LNCaP clone FGC (cell line): ENCODE measurements at regions not wholly inside any gene's neighbourhood (a gene's known extent, or its start where the extent isn't known, plus 50 kb on each side); places are given as distances from the start of the nearest gene placed in this dataset.
A peak's percentile ranks its signal among the peaks of the same experiment; 100 is the strongest.
"Not testable (repeated sequence)": the region's sequence is repeated elsewhere in the genome, so short reads cannot be mapped to it uniquely, and the experiment has no call there.

Source experiments
- DNase-seq: peaks from one replicate; pipeline ENCODE4 v3.0.0-alpha.2; 2011; ENCODE audit warnings: low read depth
- H3K4me3 ChIP-seq: 2 replicates; pipeline ENCODE4 v1.5.1; 2011; ENCODE audit warnings: mild to moderate bottlenecking, low read depth, low read length, control low read depth
- CTCF ChIP-seq: IDR thresholded peaks from 2 replicates; pipeline ENCODE4 v1.5.1; 2012; ENCODE audit warnings: mild to moderate bottlenecking; ENCODE audit not compliant: control insufficient read depth, insufficient read depth; ENCODE audit errors: extremely low read depth

GRCh38 chr13:30835442-30835841 is 70.6 kb upstream of the MEDAG start:
- no peak overlapping the region for H3K4me3 ChIP-seq
- peak; percentile 77 for DNase-seq
- TF ChIP-seq CTCF: no peak

GRCh38 chr13:30837227-30838159 is 68.6 kb upstream of the MEDAG start:
- no peak overlapping the region for H3K4me3 ChIP-seq
- no peak for TF ChIP-seq CTCF
- DNase-seq: no peak

GRCh38 chr13:30839636-30840035 is 66.4 kb upstream of the MEDAG start:
- not testable (repeated sequence) for DNase-seq, H3K4me3 ChIP-seq

GRCh38 chr13:30840515-30840914 is 65.6 kb upstream of the MEDAG start:
- no peak for DNase-seq
- TF ChIP-seq CTCF: no peak
- no peak overlapping the region for H3K4me3 ChIP-seq

- H3K4me3 ChIP-seq: no peak overlapping the region
- no peak for TF ChIP-seq CTCF
- no peak for DNase-seq
Measured at GRCh38 chr13:30841154-30841553, 64.9 kb upstream of the MEDAG start.

GRCh38 chr13:30843548-30843947 is 62.5 kb upstream of the MEDAG start:
- no peak for DNase-seq
- no peak for TF ChIP-seq CTCF
- no peak overlapping the region for H3K4me3 ChIP-seq

- H3K4me3 ChIP-seq: no peak overlapping the region
- no peak for DNase-seq
- TF ChIP-seq CTCF: no peak
Measured at GRCh38 chr13:30844548-30845296, 61.3 kb upstream of the MEDAG start.
